Esophagus muscularis mucosa (tissue), 4 donors: ENCODE measurements at regions not wholly inside any gene's neighbourhood (a gene's known extent, or its start where the extent isn't known, plus 50 kb on each side); places are given as distances from the start of the nearest gene placed in this dataset.

Experiments
- EP300 ChIP-seq: sonication (generic); formaldehyde crosslinking; IDR thresholded peaks from one replicate; pipeline ENCODE4 v1.6.1; 2017; ENCODE audit warnings: antibody characterized with exemption
- POLR2A ChIP-seq: fragments of 450-650 bp; IDR thresholded peaks from one replicate; pipeline ENCODE4 v1.6.1; 2017; ENCODE audit warnings: antibody characterized with exemption, moderate library complexity, mild to moderate bottlenecking, low read depth
- TF ChIP-seq, protein P1 (sequence below), 3 experiments: fragments of 200-600 bp in 2 of 3; fragments of 450-650 bp in 1 of 3; sonication (generic) in 2 of 3; IDR thresholded peaks; one replicate each; pipeline ENCODE4 v1.5.1; 2017 to 2019; ENCODE audit warnings: antibody characterized with exemption in 3 of 3, mild to moderate bottlenecking in 2 of 3, moderate library complexity in 1 of 3

- TF ChIP-seq, protein P1, sequence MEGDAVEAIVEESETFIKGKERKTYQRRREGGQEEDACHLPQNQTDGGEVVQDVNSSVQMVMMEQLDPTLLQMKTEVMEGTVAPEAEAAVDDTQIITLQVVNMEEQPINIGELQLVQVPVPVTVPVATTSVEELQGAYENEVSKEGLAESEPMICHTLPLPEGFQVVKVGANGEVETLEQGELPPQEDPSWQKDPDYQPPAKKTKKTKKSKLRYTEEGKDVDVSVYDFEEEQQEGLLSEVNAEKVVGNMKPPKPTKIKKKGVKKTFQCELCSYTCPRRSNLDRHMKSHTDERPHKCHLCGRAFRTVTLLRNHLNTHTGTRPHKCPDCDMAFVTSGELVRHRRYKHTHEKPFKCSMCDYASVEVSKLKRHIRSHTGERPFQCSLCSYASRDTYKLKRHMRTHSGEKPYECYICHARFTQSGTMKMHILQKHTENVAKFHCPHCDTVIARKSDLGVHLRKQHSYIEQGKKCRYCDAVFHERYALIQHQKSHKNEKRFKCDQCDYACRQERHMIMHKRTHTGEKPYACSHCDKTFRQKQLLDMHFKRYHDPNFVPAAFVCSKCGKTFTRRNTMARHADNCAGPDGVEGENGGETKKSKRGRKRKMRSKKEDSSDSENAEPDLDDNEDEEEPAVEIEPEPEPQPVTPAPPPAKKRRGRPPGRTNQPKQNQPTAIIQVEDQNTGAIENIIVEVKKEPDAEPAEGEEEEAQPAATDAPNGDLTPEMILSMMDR (IDR thresholded peaks at IDR 0.05), result no peak
- TF ChIP-seq POLR2A (no peak), EP300 (no peak)
These were observed 270.7 kb upstream of the CELF4 start for GRCh38 chr18:37836071-37836970.
